ENCODE measurements at regions not wholly inside any gene's neighbourhood (a gene's known extent, or its start where the extent isn't known, plus 50 kb on each side); places are given as distances from the start of the nearest gene placed in this dataset.

- no peaks in the 10 kb centered on the region for H3K79me2 ChIP-seq (ENCODE audit: insufficient read depth, low read depth, low read length)
- CTCF ChIA-PET (ENCODE audit: unreplicated experiment), result no interaction called here
- H3K4me1 ChIP-seq (ENCODE audit: insufficient read depth, low read length, poor library complexity, severe bottlenecking), result no peaks in the 10 kb centered on the region
- intact Hi-C loops (cut with micrococcal nuclease; ENCODE audit: unreplicated experiment), result no loop called here
- no peak overlapping the region for H3K4me3 ChIP-seq (ENCODE audit: low read depth, low read length, poor library complexity, severe bottlenecking)
- POLR2A ChIA-PET, result no interaction called here
- BruUV-seq (replicated peaks), result no TSS peak
- no peak overlapping the region for H3K27ac ChIP-seq (ENCODE audit: low read depth, low read length, poor library complexity, severe bottlenecking)
- TF ChIP-seq EZH2phosphoT487 (IDR thresholded peaks at IDR 0.05; ENCODE audit: borderline replicate concordance, low read depth, low read length) (no peak), CTCF (conservative IDR thresholded peaks at IDR 0.05; ENCODE audit: low read length) (no peak)
- no peaks in the 10 kb centered on the region for H4K20me1 ChIP-seq (ENCODE audit: insufficient read depth, low read length)
- H3K36me3 ChIP-seq (ENCODE audit: insufficient read depth, low read length), result no peaks in the 10 kb centered on the region
- no peak overlapping the region for H3K4me2 ChIP-seq (ENCODE audit: low read length)
- no peak for DNase-seq (ENCODE audit: low spot score)
- H2AFZ ChIP-seq (ENCODE audit: low read length), result no peak overlapping the region
- no peaks in the 10 kb centered on the region for H3K9me2 ChIP-seq (ENCODE audit: insufficient read depth, low read length)
- no peaks in the 10 kb centered on the region for H3K9me3 ChIP-seq (ENCODE audit: low read length)
Observed at GRCh38 chr5:175013251-175013650, 288.9 kb downstream of the MSX2 start.

GRCh38 chr5:175012267-175012666 is 287.9 kb downstream of the MSX2 start:
- no peak for DNase-seq (ENCODE audit: low spot score)
- Histone ChIP-seq H3K4me2 (ENCODE audit: low read length) (no peak overlapping the region), H3K79me2 (ENCODE audit: insufficient read depth, low read depth, low read length) (no peaks in the 10 kb centered on the region), H3K9me3 (ENCODE audit: low read length) (no peaks in the 10 kb centered on the region), H3K9me2 (ENCODE audit: insufficient read depth, low read length) (no peaks in the 10 kb centered on the region), H4K20me1 (ENCODE audit: insufficient read depth, low read length) (no peaks in the 10 kb centered on the region), H3K27ac (ENCODE audit: low read depth, low read length, poor library complexity, severe bottlenecking) (no peak overlapping the region), H3K4me1 (ENCODE audit: insufficient read depth, low read length, poor library complexity, severe bottlenecking) (no peaks in the 10 kb centered on the region), H3K4me3 (ENCODE audit: low read depth, low read length, poor library complexity, severe bottlenecking) (no peak overlapping the region), H3K36me3 (ENCODE audit: insufficient read depth, low read length) (no peaks in the 10 kb centered on the region), H2AFZ (ENCODE audit: low read length) (no peak overlapping the region)
- intact Hi-C loops (cut with micrococcal nuclease; ENCODE audit: unreplicated experiment), result no loop called here
- BruUV-seq (replicated peaks), result no TSS peak
- ChIA-PET POLR2A (no interaction called here), CTCF (ENCODE audit: unreplicated experiment) (no interaction called here)
- TF ChIP-seq CTCF (conservative IDR thresholded peaks at IDR 0.05; ENCODE audit: low read length) (no peak), EZH2phosphoT487 (IDR thresholded peaks at IDR 0.05; ENCODE audit: borderline replicate concordance, low read depth, low read length) (no peak)

GRCh38 chr5:175003531-175003930 is 279.1 kb downstream of the MSX2 start:
- intact Hi-C loops (cut with micrococcal nuclease; ENCODE audit: unreplicated experiment), result no loop called here
- no peaks in the 10 kb centered on the region for H3K36me3 ChIP-seq (ENCODE audit: insufficient read depth, low read length)
- TF ChIP-seq EZH2phosphoT487 (IDR thresholded peaks at IDR 0.05; ENCODE audit: borderline replicate concordance, low read depth, low read length) (no peak), CTCF (conservative IDR thresholded peaks at IDR 0.05; ENCODE audit: low read length) (no peak)
- no TSS peak for BruUV-seq (replicated peaks)
- H3K79me2 ChIP-seq (ENCODE audit: insufficient read depth, low read depth, low read length), result no peaks in the 10 kb centered on the region
- H3K27ac ChIP-seq (ENCODE audit: low read depth, low read length, poor library complexity, severe bottlenecking), result no peak overlapping the region
- no peaks in the 10 kb centered on the region for H4K20me1 ChIP-seq (ENCODE audit: insufficient read depth, low read length)
- H3K4me3 ChIP-seq (ENCODE audit: low read depth, low read length, poor library complexity, severe bottlenecking), result no peak overlapping the region
- no peak for DNase-seq (ENCODE audit: low spot score)
- ChIA-PET CTCF (ENCODE audit: unreplicated experiment) (no interaction called here), POLR2A (no interaction called here)
- H3K9me3 ChIP-seq (ENCODE audit: low read length), result no peaks in the 10 kb centered on the region
- H3K9me2 ChIP-seq (ENCODE audit: insufficient read depth, low read length), result no peaks in the 10 kb centered on the region
- H3K4me1 ChIP-seq (ENCODE audit: insufficient read depth, low read length, poor library complexity, severe bottlenecking), result no peaks in the 10 kb centered on the region
- no peak overlapping the region for H3K4me2 ChIP-seq (ENCODE audit: low read length)
- H2AFZ ChIP-seq (ENCODE audit: low read length), result no peak overlapping the region
